RWPE2 (cell line): ENCODE measurements at regions not wholly inside any gene's neighbourhood (a gene's known extent, or its start where the extent isn't known, plus 50 kb on each side); places are given as distances from the start of the nearest gene placed in this dataset.

Experiments
- ATAC-seq: fragments of 200-7000 bp; cut with Tn5 transposase; 3 replicates; pipeline ENCODE4 v1.9.1; 2021; ENCODE audit warnings: low read depth
- DNase-seq: peaks from one replicate; pipeline ENCODE4 v3.0.0-alpha.2; 2020; ENCODE audit warnings: low spot score
- H3K27ac ChIP-seq: fragments of 450-650 bp; 2 replicates; pipeline ENCODE4 v1.5.1; 2017; ENCODE audit warnings: mild to moderate bottlenecking; ENCODE audit not compliant: poor library complexity, severe bottlenecking
- H3K27me3 ChIP-seq: fragments of 250-450 bp; sonication (Bioruptor Pico); 2 replicates; pipeline ENCODE4 v1.5.1; 2021; ENCODE audit warnings: mild to moderate bottlenecking, moderate library complexity; ENCODE audit not compliant: insufficient read depth, poor library complexity, severe bottlenecking
- H3K36me3 ChIP-seq: fragments of 250-450 bp; sonication (Bioruptor Pico); 2 replicates; pipeline ENCODE4 v1.5.1; 2020; ENCODE audit warnings: low read depth, mild to moderate bottlenecking, moderate library complexity
- H3K4me1 ChIP-seq: fragments of 250-450 bp; sonication (Bioruptor Pico); 2 replicates; pipeline ENCODE4 v1.5.1; 2021; ENCODE audit warnings: mild to moderate bottlenecking, moderate library complexity; ENCODE audit not compliant: insufficient read depth, poor library complexity, severe bottlenecking
- H3K4me3 ChIP-seq: fragments of 250-450 bp; sonication (Bioruptor Pico); 2 replicates; pipeline ENCODE4 v1.5.1; 2021; ENCODE audit warnings: mild to moderate bottlenecking, moderate library complexity; ENCODE audit not compliant: severe bottlenecking
- H3K9me3 ChIP-seq: fragments of 250-450 bp; sonication (Bioruptor Pico); 2 replicates; pipeline ENCODE4 v1.5.1; 2021; ENCODE audit warnings: mild to moderate bottlenecking, moderate library complexity; ENCODE audit not compliant: severe bottlenecking
- TF ChIP-seq, protein P1 (sequence below): fragments of 450-650 bp; IDR thresholded peaks from one replicate; pipeline ENCODE4 v1.5.1; 2017; ENCODE audit warnings: mild to moderate bottlenecking, moderate library complexity; ENCODE audit not compliant: poor library complexity, severe bottlenecking

DNA sequence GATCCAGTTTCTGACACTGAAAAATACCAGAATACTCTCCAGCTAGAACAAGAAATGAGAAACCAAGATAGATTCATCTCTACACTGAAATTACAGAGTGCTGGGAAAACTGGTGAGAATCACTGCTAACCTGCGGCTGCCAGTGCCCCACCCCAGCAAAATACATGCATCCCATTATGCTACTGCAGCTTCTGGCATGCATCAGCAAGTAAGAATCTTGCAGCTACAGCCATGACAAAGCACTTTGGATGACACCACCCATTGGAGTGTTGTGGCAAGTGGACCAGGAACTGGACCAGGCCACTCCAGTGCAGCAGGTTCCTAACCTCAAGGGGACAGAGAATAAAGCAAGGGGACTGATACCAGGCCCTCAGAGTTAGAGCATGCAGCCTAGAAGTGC is 378.8 kb upstream of the ETAA1 start:
- Histone ChIP-seq H3K4me3 (no peak overlapping the region), H3K27me3 (no peaks in the 10 kb centered on the region), H3K36me3 (no peaks in the 10 kb centered on the region), H3K4me1 (peaks cover 8% of the 10 kb centered on the region), H3K27ac (no peak overlapping the region), H3K9me3 (no peaks in the 10 kb centered on the region)
- ATAC-seq: no peak
- DNase-seq: no peak
- TF ChIP-seq, protein P1, sequence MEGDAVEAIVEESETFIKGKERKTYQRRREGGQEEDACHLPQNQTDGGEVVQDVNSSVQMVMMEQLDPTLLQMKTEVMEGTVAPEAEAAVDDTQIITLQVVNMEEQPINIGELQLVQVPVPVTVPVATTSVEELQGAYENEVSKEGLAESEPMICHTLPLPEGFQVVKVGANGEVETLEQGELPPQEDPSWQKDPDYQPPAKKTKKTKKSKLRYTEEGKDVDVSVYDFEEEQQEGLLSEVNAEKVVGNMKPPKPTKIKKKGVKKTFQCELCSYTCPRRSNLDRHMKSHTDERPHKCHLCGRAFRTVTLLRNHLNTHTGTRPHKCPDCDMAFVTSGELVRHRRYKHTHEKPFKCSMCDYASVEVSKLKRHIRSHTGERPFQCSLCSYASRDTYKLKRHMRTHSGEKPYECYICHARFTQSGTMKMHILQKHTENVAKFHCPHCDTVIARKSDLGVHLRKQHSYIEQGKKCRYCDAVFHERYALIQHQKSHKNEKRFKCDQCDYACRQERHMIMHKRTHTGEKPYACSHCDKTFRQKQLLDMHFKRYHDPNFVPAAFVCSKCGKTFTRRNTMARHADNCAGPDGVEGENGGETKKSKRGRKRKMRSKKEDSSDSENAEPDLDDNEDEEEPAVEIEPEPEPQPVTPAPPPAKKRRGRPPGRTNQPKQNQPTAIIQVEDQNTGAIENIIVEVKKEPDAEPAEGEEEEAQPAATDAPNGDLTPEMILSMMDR: no peak

DNA sequence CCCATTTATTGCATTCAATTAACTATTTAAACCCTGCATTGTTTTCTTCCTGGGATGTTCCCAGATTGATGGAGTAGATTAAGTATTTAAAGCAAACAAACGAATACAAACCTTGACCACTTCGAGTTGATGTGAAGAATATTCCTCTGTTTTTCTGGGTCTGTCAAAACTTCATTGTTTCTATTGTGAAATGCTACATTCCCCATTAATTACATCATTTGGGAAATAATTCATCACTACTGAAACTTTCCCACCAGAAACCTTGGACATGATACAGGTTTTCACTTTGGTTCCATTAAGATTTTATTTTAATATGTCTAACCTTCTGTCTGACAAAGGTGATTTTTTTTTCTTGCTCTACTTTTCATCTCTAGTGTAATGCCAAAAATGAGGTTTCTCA is 365.1 kb upstream of the ETAA1 start:
- TF ChIP-seq, protein P1: no peak
- ATAC-seq: no peak
- Histone ChIP-seq H3K27me3 (no peaks in the 10 kb centered on the region), H3K27ac (no peak overlapping the region), H3K36me3 (no peaks in the 10 kb centered on the region), H3K4me3 (no peak overlapping the region), H3K4me1 (no peaks in the 10 kb centered on the region), H3K9me3 (no peaks in the 10 kb centered on the region)
- DNase-seq: no peak

DNA sequence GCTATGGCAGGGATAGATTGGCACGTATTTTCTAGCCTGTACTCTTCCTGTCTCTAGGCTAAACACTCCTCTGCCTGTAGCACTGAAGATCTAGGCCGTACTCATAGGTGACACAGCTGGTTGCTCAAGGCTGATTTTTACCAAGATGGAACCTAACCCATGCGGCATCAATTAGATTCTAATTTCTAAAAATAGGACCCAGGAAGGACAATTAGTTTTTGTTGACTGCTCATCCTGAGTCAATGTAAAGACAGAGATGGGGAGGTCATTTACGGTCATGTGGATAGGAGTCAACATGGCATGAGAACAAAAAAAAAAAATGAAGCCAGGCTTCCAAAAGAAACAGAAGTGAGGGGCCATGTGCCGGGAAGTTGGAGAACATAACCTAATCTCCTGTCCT is 360.7 kb upstream of the ETAA1 start:
- Histone ChIP-seq H3K4me1 (no peaks in the 10 kb centered on the region), H3K4me3 (no peak overlapping the region), H3K27me3 (no peaks in the 10 kb centered on the region), H3K27ac (no peak overlapping the region), H3K36me3 (no peaks in the 10 kb centered on the region), H3K9me3 (no peaks in the 10 kb centered on the region)
- ATAC-seq: no peak
- no peak for DNase-seq
- TF ChIP-seq, protein P1: no peak

DNA sequence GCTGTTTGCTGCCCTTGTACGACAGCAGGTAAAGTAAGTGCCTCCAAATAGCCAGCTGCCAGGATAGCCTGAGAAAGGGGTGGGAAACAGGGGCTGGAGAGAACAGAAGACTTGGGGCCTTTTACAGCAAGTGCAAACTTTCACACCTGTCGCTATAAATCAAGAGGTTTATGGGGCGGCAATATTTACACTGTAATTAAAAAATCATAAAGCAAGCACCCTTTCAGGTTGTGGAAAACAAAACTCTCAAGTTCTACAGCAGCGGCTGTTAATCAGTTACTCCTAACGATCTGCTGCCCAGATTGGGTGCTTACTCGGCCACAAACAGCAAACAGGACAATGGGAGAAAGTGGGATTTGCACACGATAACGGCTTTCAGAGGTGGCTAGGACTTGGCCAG is 359.5 kb upstream of the ETAA1 start:
- Histone ChIP-seq H3K36me3 (no peaks in the 10 kb centered on the region), H3K4me3 (no peak overlapping the region), H3K27me3 (no peaks in the 10 kb centered on the region), H3K9me3 (no peaks in the 10 kb centered on the region), H3K27ac (no peak overlapping the region), H3K4me1 (no peaks in the 10 kb centered on the region)
- TF ChIP-seq, protein P1: no peak
- no peak for DNase-seq
- ATAC-seq: no peak

DNA sequence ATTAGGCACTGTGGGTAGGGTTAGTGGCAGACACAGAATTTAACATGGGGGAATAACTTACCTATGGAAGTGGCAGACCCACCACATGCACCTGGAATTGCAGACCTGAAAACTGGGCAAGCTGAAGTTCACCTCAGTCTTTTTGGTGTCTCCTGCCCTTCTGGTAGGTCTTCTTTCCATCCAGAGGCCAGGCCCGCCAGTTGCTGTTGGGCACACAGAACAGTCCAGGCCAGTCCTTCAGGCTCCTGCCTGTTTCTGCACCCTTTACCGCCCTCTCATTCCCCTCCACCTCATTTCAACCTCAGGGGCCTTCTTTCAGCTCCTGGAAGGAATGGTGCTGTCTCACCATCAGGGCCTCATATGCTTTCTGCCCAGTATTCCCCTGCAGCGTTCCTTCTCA is 358.9 kb upstream of the ETAA1 start:
- no peaks in the 10 kb centered on the region for H3K27me3 ChIP-seq
- no peak for ATAC-seq
- no peak overlapping the region for H3K4me3 ChIP-seq
- TF ChIP-seq, protein P1: no peak
- no peaks in the 10 kb centered on the region for H3K36me3 ChIP-seq
- no peaks in the 10 kb centered on the region for H3K9me3 ChIP-seq
- no peak for DNase-seq
- H3K27ac ChIP-seq: no peak overlapping the region
- H3K4me1 ChIP-seq: no peaks in the 10 kb centered on the region
